ENCODE measurements at regions not wholly inside any gene's neighbourhood (a gene's known extent, or its start where the extent isn't known, plus 50 kb on each side); places are given as distances from the start of the nearest gene placed in this dataset.

DNA sequence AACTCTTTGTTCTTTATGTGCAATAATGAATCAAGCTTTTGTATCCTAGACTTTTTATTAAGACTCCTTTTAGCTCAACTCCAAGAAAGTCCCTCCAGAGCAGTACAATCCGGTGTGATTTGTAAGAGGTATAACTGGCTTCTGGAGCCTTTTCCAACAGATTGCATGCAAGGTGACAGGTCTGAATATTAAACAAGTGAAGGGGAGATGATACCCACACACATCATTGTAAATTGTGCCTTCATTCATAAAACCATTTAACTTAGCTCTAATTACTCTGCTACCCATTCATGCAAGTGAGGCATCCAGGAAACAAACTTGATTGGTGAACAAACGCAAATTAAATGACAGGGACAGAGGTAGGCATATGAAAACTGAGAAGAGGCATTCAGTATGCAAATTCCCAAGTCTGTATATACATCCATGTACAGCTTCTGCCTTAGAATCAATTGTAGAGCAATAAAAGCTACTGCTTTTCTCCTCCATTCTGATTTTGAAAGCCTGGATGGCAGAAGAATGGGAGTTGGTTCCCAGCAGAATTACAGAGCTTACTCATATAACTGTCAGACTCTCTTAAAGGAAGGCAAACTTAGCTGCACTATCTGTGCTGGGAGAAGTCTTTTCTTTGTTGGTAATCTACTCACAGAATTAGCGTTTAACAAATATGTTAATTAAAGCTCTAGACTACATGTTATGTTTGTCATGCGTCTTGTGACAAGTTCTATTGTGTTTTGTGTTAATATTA lies 261.0 kb upstream of the CDH6 start:
- Histone ChIP-seq H3K4me1 (ENCODE audit: low read length) (no peaks in the 10 kb centered on the region), H2AFZ (ENCODE audit: low read length) (no peak overlapping the region), H3K9ac (ENCODE audit: low read length) (no peak overlapping the region), H3K79me2 (ENCODE audit: low read length) (no peaks in the 10 kb centered on the region), H3K9me3 (ENCODE audit: low read length) (peaks cover 4% of the 10 kb centered on the region; the same call in 1 of the 2 replicates), H3K27me3 (ENCODE audit: low read length) (no peaks in the 10 kb centered on the region), H3K4me3 (ENCODE audit: low read length) (no peak overlapping the region), H3K36me3 (ENCODE audit: insufficient read depth, low read length) (no peaks in the 10 kb centered on the region), H3K27ac (ENCODE audit: low read length) (no peak overlapping the region), H3K4me2 (ENCODE audit: low read depth, low read length, poor library complexity, severe bottlenecking) (no peak overlapping the region), H4K20me1 (ENCODE audit: insufficient read depth, low read depth, low read length) (no peaks in the 10 kb centered on the region), H3K9me2 (replicated peaks; ENCODE audit: insufficient read depth, low read length) (no peaks in the 10 kb centered on the region)
- DNase-seq: no peak

DNA sequence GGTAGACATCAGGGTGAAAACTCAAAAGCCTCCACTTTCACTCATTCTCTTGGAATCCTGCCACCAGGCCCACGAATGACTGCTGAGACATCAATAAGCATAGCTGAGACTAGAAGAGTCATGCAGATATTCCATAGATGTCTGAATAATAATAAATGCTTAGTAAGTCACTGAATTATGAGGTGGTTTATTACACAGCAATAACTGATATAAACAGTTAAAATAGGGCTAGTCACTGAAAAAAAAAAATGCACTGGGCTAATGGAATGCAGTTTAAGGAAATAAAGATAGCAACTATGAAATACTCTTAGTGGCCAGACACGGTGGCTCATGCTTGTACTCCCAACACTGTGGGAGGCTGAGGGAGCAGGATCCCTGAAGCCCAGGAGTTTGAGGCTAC lies 262.8 kb upstream of the CDH6 start:
- Histone ChIP-seq H3K4me2 (ENCODE audit: low read depth, low read length, poor library complexity, severe bottlenecking) (no peak overlapping the region), H3K27ac (ENCODE audit: low read length) (no peak overlapping the region), H3K4me3 (ENCODE audit: low read length) (no peak overlapping the region), H3K9me2 (replicated peaks; ENCODE audit: insufficient read depth, low read length) (no peaks in the 10 kb centered on the region), H2AFZ (ENCODE audit: low read length) (no peak overlapping the region), H3K79me2 (ENCODE audit: low read length) (no peaks in the 10 kb centered on the region), H4K20me1 (ENCODE audit: insufficient read depth, low read depth, low read length) (no peaks in the 10 kb centered on the region), H3K9ac (ENCODE audit: low read length) (no peak overlapping the region), H3K9me3 (ENCODE audit: low read length) (no peaks in the 10 kb centered on the region; the same call in 1 of the 2 replicates), H3K4me1 (ENCODE audit: low read length) (no peaks in the 10 kb centered on the region), H3K27me3 (ENCODE audit: low read length) (no peaks in the 10 kb centered on the region), H3K36me3 (ENCODE audit: insufficient read depth, low read length) (no peaks in the 10 kb centered on the region)
- no peak for DNase-seq

DNA sequence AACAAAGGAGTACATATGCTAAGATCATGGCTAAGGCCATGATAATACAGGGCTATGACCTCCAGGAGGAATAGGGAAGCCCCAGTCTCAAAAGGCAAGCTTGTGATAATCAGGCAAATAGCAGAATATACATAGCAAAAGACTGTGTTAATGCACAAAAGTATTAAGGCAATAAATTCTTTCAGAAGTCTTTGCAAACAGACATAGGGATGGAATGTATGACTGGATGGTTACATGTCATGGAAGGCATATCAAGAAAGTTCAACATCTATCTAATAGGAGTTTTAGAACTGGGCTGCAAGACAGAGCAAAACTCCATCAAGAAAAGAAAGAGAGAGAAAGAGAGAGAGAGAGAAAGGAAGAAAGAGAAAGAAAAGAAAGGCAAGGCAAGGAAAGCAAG lies 264.5 kb upstream of the CDH6 start:
- Histone ChIP-seq H3K9me3 (ENCODE audit: low read length) (no peaks in the 10 kb centered on the region), H2AFZ (ENCODE audit: low read length) (no peak overlapping the region), H3K27ac (ENCODE audit: low read length) (no peak overlapping the region), H3K4me1 (ENCODE audit: low read length) (no peaks in the 10 kb centered on the region), H4K20me1 (ENCODE audit: insufficient read depth, low read depth, low read length) (no peaks in the 10 kb centered on the region), H3K9ac (ENCODE audit: low read length) (no peak overlapping the region), H3K27me3 (ENCODE audit: low read length) (no peaks in the 10 kb centered on the region), H3K36me3 (ENCODE audit: insufficient read depth, low read length) (no peaks in the 10 kb centered on the region), H3K79me2 (ENCODE audit: low read length) (no peaks in the 10 kb centered on the region), H3K9me2 (replicated peaks; ENCODE audit: insufficient read depth, low read length) (no peaks in the 10 kb centered on the region), H3K4me2 (ENCODE audit: low read depth, low read length, poor library complexity, severe bottlenecking) (no peak overlapping the region), H3K4me3 (ENCODE audit: low read length) (no peak overlapping the region)
- no peak for DNase-seq

DNA sequence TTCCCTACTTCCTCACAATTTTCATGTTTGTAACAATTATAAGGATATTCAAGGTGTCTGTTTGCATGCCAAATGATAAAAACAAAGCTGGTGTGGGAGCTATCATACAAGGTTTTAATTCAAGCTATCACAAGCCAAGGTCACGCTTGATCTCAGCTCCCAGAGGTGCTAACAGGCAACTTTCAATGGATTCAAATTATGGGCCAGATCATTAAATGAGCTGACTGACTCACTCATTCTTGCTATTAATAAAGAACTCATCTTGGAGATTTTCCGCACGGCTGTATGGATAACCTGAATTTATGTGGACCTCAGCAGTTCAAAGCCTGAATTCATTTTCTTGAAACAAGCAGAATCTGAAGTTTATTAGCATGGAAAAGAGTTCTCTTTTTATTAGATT lies 267.3 kb upstream of the CDH6 start:
- Histone ChIP-seq H3K79me2 (ENCODE audit: low read length) (no peaks in the 10 kb centered on the region), H2AFZ (ENCODE audit: low read length) (no peak overlapping the region), H3K36me3 (ENCODE audit: insufficient read depth, low read length) (no peaks in the 10 kb centered on the region), H3K9ac (ENCODE audit: low read length) (no peak overlapping the region), H3K9me3 (ENCODE audit: low read length) (no peaks in the 10 kb centered on the region), H4K20me1 (ENCODE audit: insufficient read depth, low read depth, low read length) (no peaks in the 10 kb centered on the region), H3K27ac (ENCODE audit: low read length) (no peak overlapping the region), H3K4me2 (ENCODE audit: low read depth, low read length, poor library complexity, severe bottlenecking) (no peak overlapping the region), H3K9me2 (replicated peaks; ENCODE audit: insufficient read depth, low read length) (no peaks in the 10 kb centered on the region), H3K4me3 (ENCODE audit: low read length) (no peak overlapping the region), H3K4me1 (ENCODE audit: low read length) (no peaks in the 10 kb centered on the region), H3K27me3 (ENCODE audit: low read length) (no peaks in the 10 kb centered on the region)
- DNase-seq: no peak

DNA sequence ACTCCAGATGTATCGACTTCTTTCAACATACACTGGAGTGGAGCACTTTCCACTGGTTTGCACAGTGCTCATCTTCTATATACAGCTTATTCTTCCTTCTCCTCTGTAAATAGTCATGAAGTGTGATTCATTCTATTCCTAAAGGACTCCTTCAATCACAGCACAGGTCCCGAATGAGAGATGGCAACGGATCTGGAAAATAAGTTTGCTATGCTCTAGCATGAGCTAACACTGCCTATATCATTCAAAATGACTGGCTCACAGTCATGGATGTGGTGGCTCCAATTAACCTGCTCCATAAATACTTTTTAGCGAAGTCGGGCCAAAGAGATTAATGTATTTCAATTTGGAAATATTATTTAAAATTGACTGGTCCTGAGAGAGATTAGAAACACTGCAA lies 272.1 kb upstream of the CDH6 start:
- no peak overlapping the region for H3K4me2 ChIP-seq (ENCODE audit: low read depth, low read length, poor library complexity, severe bottlenecking)
- DNase-seq: no peak
- no peaks in the 10 kb centered on the region for H3K4me1 ChIP-seq (ENCODE audit: low read length)
- H3K9ac ChIP-seq (ENCODE audit: low read length): no peak overlapping the region
- no peaks in the 10 kb centered on the region for H3K27me3 ChIP-seq (ENCODE audit: low read length)
- no peak overlapping the region for H2AFZ ChIP-seq (ENCODE audit: low read length)
- no peaks in the 10 kb centered on the region for H3K9me3 ChIP-seq (ENCODE audit: low read length)
- no peaks in the 10 kb centered on the region for H3K79me2 ChIP-seq (ENCODE audit: low read length)
- H3K27ac ChIP-seq (ENCODE audit: low read length): no peak overlapping the region
- no peaks in the 10 kb centered on the region for H4K20me1 ChIP-seq (ENCODE audit: insufficient read depth, low read depth, low read length)
- no peak overlapping the region for H3K4me3 ChIP-seq (ENCODE audit: low read length)
- no peaks in the 10 kb centered on the region for H3K36me3 ChIP-seq (ENCODE audit: insufficient read depth, low read length)
- no peaks in the 10 kb centered on the region for H3K9me2 ChIP-seq (replicated peaks; ENCODE audit: insufficient read depth, low read length)

DNA sequence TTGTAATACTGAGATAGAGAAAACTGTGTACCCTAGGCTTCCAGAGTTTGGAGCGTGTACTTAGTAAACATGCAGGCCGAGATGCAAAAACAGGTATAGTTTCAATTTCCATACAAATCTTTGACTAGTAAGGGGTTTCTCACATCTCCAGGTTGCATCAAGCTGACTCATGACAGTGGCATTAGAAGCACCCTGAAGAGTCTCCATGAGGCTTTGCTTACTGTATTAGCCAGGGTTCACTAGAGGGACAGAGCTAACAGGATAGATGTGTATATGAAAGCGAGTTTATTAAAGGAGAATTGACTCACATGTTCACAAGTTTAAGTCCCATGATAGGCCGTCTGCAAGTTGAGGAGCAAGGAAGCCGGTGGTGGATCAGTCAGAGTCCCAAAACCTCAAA lies 275.3 kb upstream of the CDH6 start:
- Histone ChIP-seq H3K9me3 (ENCODE audit: low read length) (no peaks in the 10 kb centered on the region; the same call in 1 of the 2 replicates), H3K4me1 (ENCODE audit: low read length) (no peaks in the 10 kb centered on the region), H3K27ac (ENCODE audit: low read length) (no peak overlapping the region), H3K36me3 (ENCODE audit: insufficient read depth, low read length) (no peaks in the 10 kb centered on the region), H3K27me3 (ENCODE audit: low read length) (no peaks in the 10 kb centered on the region), H3K9ac (ENCODE audit: low read length) (no peak overlapping the region), H3K79me2 (ENCODE audit: low read length) (no peaks in the 10 kb centered on the region), H3K4me3 (ENCODE audit: low read length) (no peak overlapping the region), H2AFZ (ENCODE audit: low read length) (no peak overlapping the region), H3K9me2 (replicated peaks; ENCODE audit: insufficient read depth, low read length) (no peaks in the 10 kb centered on the region), H3K4me2 (ENCODE audit: low read depth, low read length, poor library complexity, severe bottlenecking) (no peak overlapping the region), H4K20me1 (ENCODE audit: insufficient read depth, low read depth, low read length) (no peaks in the 10 kb centered on the region)
- DNase-seq: no peak

DNA sequence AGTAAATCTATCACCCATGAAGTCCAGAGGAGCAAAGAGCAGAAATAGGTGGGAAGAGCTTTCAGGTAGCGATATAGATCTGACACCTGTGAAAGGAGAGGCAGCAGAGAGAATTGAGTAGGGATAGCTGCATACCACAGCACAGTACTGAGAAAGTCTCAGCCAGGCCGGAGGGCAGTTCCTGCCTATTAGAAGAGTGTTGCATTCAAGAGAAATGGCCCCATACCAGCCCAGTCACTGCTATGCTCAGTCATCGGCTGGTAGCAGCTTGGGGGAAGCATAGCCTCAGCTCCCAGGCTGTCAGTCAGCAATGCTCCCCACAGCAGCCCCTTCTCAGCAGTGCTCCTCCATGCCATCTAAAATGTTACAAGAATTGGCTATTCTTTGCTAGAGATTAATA lies 285.1 kb upstream of the CDH6 start:
- Histone ChIP-seq H3K36me3 (ENCODE audit: insufficient read depth, low read length) (no peaks in the 10 kb centered on the region), H3K9ac (ENCODE audit: low read length) (no peak overlapping the region), H3K27ac (ENCODE audit: low read length) (no peak overlapping the region), H3K4me2 (ENCODE audit: low read depth, low read length, poor library complexity, severe bottlenecking) (no peak overlapping the region), H3K27me3 (ENCODE audit: low read length) (no peaks in the 10 kb centered on the region), H4K20me1 (ENCODE audit: insufficient read depth, low read depth, low read length) (no peaks in the 10 kb centered on the region), H2AFZ (ENCODE audit: low read length) (no peak overlapping the region), H3K4me3 (ENCODE audit: low read length) (no peak overlapping the region), H3K79me2 (ENCODE audit: low read length) (no peaks in the 10 kb centered on the region), H3K4me1 (ENCODE audit: low read length) (no peaks in the 10 kb centered on the region), H3K9me2 (replicated peaks; ENCODE audit: insufficient read depth, low read length) (no peaks in the 10 kb centered on the region), H3K9me3 (ENCODE audit: low read length) (no peaks in the 10 kb centered on the region)
- no peak for DNase-seq

DNA sequence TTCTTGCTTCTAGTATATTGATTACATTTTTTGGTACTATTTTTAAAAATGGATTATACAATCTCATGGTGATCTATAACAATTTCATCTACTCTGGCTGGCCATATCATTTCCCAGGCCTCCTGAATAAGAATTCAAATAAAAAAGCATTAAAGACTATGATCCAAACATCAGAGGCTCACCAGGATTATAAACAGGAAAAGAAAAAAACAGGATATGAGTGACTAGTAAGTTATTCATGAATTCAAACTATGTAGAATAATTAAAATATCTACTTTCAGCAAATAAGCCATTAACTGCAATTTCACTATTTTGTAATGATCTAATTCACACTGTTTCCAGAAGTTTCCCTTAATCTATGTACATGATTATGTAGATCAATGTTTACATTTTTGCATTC lies 293.1 kb upstream of the CDH6 start:
- Histone ChIP-seq H3K9me3 (ENCODE audit: low read length) (peaks cover 2% of the 10 kb centered on the region; the same call in 1 of the 2 replicates), H3K27ac (ENCODE audit: low read length) (no peak overlapping the region), H3K4me2 (ENCODE audit: low read depth, low read length, poor library complexity, severe bottlenecking) (no peak overlapping the region), H3K9me2 (replicated peaks; ENCODE audit: insufficient read depth, low read length) (no peaks in the 10 kb centered on the region), H2AFZ (ENCODE audit: low read length) (no peak overlapping the region), H3K4me3 (ENCODE audit: low read length) (no peak overlapping the region), H3K27me3 (ENCODE audit: low read length) (no peaks in the 10 kb centered on the region), H3K4me1 (ENCODE audit: low read length) (no peaks in the 10 kb centered on the region), H3K36me3 (ENCODE audit: insufficient read depth, low read length) (no peaks in the 10 kb centered on the region), H3K9ac (ENCODE audit: low read length) (no peak overlapping the region), H4K20me1 (ENCODE audit: insufficient read depth, low read depth, low read length) (no peaks in the 10 kb centered on the region), H3K79me2 (ENCODE audit: low read length) (no peaks in the 10 kb centered on the region)
- no peak for DNase-seq

All from Karpas-422 (cell line).